ENCODE measurements at regions not wholly inside any gene's neighbourhood (a gene's known extent, or its start where the extent isn't known, plus 50 kb on each side); places are given as distances from the start of the nearest gene placed in this dataset.
"Not testable (repeated sequence)": the region's sequence is repeated elsewhere in the genome, so short reads cannot be mapped to it uniquely, and the experiment has no call there.

- TF ChIP-seq CTCF (IDR thresholded peaks at IDR 0.05; ENCODE audit: low read depth, low read length), result no peak
- no peak overlapping the region for H3K4me3 ChIP-seq (replicated peaks in 1 of 2; ENCODE audit: low read depth in 2 of 2, low read length in 2 of 2)
- no peak for DNase-seq (ENCODE audit: low read depth in 2 of 2)
Measured at GRCh38 chr17:27958708-27959381, 65.7 kb upstream of the LYRM9 start.

- no peak overlapping the region for H3K4me3 ChIP-seq (replicated peaks in 1 of 2; ENCODE audit: low read depth in 2 of 2, low read length in 2 of 2)
- TF ChIP-seq CTCF (IDR thresholded peaks at IDR 0.05; ENCODE audit: low read depth, low read length), result no peak
- no peak for DNase-seq (ENCODE audit: low read depth in 2 of 2)
Measured at GRCh38 chr17:27959382-27959709, 66.2 kb upstream of the LYRM9 start.

- no peak overlapping the region for H3K4me3 ChIP-seq (replicated peaks in 1 of 2; ENCODE audit: low read depth in 2 of 2, low read length in 2 of 2)
- DNase-seq (ENCODE audit: low read depth in 2 of 2), result no peak
- TF ChIP-seq CTCF (IDR thresholded peaks at IDR 0.05; ENCODE audit: low read depth, low read length), result no peak
Measured at GRCh38 chr17:27960183-27960849, 67.2 kb upstream of the LYRM9 start.

GRCh38 chr17:27962581-27962980, 69.4 kb upstream of the LYRM9 start:
- not testable (repeated sequence) for H3K4me3 ChIP-seq (replicated peaks in 1 of 2; ENCODE audit: low read depth in 2 of 2, low read length in 2 of 2); DNase-seq (ENCODE audit: low read depth in 2 of 2)

- no peak overlapping the region for H3K4me3 ChIP-seq (replicated peaks in 1 of 2; ENCODE audit: low read depth in 2 of 2, low read length in 2 of 2)
- no peak for TF ChIP-seq CTCF (IDR thresholded peaks at IDR 0.05; ENCODE audit: low read depth, low read length)
- no peak for DNase-seq (ENCODE audit: low read depth in 2 of 2)
Measured at GRCh38 chr17:27965224-27965623, 72.1 kb upstream of the LYRM9 start.

- DNase-seq (ENCODE audit: low read depth in 2 of 2), result no peak
- TF ChIP-seq CTCF (IDR thresholded peaks at IDR 0.05; ENCODE audit: low read depth, low read length), result no peak
Measured at GRCh38 chr17:27968206-27968732, 74.2 kb upstream of the NLK start.

GRCh38 chr17:27970587-27970986, 71.9 kb upstream of the NLK start:
- TF ChIP-seq CTCF (IDR thresholded peaks at IDR 0.05; ENCODE audit: low read depth, low read length), result no peak
- no peak for DNase-seq (ENCODE audit: low read depth in 2 of 2)
- no peak overlapping the region for H3K4me3 ChIP-seq (replicated peaks in 1 of 2; ENCODE audit: low read depth in 2 of 2, low read length in 2 of 2)

More at GRCh38 chr17:27968206-27968732, 74.2 kb upstream of the NLK start:
- no peak overlapping the region for H3K4me3 ChIP-seq (replicated peaks in 1 of 2; ENCODE audit: low read depth in 2 of 2, low read length in 2 of 2)
